ENCODE measurements at regions not wholly inside any gene's neighbourhood (a gene's known extent, or its start where the extent isn't known, plus 50 kb on each side); places are given as distances from the start of the nearest gene placed in this dataset.

GRCh38 chr21:28235169-28235895 is 757.3 kb downstream of the LTN1 start:
- no peak for DNase-seq (ENCODE audit: low read depth in 2 of 2)

GRCh38 chr21:28234326-28234725 is 758.4 kb downstream of the LTN1 start:
- no peak for DNase-seq (ENCODE audit: low read depth in 2 of 2)

DNA sequence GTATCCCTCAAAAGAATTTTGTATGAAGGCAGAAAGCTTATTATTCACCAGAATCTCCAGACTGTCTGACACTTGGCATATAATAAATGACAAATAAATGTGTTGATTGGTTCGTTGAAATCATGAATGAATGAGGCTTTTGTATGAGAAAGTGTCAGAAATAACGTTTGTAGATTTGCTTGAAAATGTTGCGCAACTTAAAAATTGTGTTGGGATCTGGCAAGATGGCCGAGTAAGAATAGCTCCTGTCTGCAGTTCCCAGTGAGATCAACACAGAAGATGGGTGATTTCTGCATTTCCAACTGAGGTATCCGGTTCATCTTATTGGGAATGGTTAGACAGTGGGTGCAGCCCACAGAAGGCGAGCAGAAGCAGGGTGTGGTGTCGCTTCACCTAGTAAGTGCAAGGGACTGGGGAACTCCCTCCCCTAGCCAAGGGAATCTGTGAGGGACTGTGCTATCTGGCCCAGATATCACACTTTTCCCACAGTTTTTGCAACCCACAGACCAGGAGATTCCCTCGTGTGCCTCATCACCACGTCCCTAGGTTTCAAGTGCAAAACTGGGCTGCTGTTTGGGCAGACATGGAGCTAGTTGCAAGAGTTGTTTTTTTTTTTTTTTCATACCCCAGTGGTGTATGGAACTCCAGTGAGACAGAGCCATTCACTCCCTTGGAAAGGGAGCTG is 759.0 kb downstream of the LTN1 start:
- DNase-seq (ENCODE audit: low read depth in 2 of 2), result no peak

DNA sequence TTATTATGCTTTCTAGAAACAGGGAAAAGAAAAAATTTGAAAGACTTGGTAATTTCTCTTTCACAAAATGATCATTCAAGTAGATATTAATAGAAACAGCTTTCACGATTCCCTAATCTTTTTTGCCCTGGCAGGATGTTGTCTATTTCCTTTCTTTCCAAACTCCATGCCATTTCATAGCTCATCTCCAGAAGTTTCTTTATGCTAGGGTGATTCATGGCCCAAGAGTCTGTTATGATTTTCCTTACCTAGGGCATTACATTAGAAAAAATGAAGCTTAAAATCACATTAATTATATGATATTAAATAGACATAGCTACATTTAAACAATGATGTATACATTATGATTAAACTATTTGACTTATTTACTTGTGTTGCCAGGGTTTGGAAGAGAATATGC is 762.1 kb downstream of the LTN1 start:
- DNase-seq (ENCODE audit: low read depth in 2 of 2), result no peak

DNA sequence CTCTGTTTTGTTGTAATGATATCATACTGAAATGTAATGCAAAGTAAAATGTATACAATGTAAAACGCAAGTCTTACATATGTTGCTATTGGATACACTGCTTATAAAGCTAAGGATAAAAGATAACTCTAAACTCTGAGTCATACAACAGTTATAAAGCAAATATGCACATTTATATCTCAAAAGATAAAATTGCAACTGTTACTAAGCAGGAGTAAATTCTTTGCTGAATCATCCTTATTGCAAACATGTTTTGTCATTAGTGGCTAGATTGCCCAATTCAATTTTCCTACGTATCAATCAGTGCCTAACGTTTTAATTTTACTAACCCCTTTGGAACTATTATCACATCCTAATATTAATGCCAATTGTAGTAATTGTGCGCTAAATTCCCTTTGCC is 762.9 kb downstream of the LTN1 start:
- no peak for DNase-seq (ENCODE audit: low read depth in 2 of 2)

DNA sequence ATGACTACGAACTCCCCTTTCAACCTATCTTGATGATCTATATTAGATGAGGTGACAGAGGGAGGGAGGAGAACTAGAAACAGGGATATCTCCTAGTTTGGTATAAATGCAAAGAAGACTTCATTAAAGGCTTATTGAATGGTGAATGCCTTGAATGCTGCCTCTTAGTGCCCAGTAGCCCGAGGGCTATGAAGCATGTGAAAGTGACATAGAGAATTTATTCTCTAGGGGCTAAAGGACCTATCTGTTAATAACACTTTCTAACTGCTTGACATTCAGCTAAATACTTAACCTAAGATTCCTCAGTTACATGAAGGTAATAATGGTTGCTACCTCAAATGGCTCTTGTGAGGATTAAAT is 764.1 kb downstream of the LTN1 start:
- no peak for DNase-seq (ENCODE audit: low read depth in 2 of 2)

DNA sequence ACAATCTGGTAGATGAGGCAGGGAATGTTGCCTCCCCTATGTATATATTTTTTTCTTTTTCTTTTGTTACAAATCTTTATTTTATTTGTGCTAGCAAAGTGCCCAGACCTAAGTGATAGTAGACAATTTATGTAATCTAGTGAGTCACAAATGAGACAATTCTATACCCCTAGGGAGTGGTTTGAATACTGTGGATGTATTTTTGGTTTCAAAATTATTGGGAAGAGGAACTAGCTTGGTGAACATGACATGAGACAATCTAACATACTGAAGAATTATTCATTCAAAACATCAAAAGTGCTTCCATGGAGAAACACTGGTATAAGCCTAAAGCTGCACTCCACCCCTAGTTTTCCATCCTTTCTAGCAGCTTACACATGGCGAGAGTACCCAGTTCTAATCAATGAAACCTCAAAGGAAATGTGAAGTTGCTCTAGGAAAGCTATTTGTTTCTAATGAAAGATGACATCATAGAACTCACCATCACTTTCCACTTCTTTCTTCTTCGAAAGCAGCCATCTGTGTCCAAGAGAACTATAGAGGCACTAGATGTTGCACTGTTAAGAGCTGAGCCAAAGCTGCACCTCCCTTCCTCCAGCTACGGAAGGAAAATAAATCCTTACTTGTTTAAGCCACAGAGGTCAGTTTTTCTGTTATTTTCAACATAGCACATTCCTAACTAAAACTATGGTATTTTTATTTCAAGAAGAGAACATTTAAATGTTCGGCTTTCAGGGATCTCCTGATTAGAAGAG is 764.6 kb downstream of the LTN1 start:
- no peak for DNase-seq (ENCODE audit: low read depth in 2 of 2)

GRCh38 chr21:28226563-28226962 is 766.1 kb downstream of the LTN1 start:
- DNase-seq (ENCODE audit: low read depth in 2 of 2), result no peak

GRCh38 chr21:28224191-28224726 is 768.4 kb downstream of the LTN1 start:
- no peak for DNase-seq (ENCODE audit: low read depth in 2 of 2)

DNA sequence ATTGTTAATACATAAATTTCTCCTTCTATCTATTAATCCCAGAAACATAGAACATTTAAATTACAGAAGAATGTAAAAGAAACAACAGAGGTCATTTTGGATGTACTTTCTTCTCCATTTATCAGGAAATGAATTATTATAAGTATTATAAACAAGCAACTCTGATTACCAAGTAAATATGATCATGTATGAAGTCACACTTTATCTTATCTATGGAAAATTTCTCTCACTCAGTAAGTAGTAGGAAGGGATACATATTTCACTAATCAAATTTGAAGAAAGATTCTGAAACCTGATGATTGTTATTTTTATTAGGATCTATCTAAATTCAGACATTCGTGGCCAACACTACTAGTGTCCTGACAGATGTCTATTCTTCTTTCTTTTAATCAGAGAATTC is 770.7 kb downstream of the LTN1 start:
- DNase-seq (ENCODE audit: low read depth in 2 of 2), result no peak

- DNase-seq (ENCODE audit: low read depth in 2 of 2), result no peak
These were observed 772.0 kb downstream of the LTN1 start for GRCh38 chr21:28220680-28221079.

DNA sequence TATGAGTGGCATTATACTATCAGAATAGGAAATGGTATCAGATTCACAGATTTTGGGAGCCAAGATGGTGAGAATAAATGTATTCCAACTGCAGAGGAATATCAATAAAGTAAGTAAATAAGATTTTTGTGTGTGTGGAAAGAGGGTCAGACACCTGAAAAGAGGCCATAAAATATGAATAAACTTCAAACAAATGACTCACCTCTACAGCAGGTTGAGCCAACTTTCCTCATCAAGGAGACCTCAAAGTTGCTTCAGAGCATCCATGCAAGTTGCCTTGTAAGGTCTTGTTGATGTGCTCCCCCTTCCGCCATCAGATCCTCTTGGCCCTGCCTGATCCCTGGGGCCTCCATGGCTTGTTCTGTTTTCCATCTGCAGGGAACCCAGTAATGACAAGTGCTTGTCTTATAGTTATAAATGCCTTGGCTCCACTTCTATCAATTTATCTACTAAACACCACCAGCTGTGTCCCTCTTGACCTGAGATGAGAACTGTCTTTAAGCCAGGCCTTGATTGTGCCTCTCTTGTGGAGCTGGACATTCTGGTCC is 775.6 kb downstream of the LTN1 start:
- no peak for DNase-seq (ENCODE audit: low read depth in 2 of 2)

- no peak for DNase-seq (ENCODE audit: low read depth in 2 of 2)
These were observed 777.3 kb downstream of the LTN1 start for GRCh38 chr21:28215214-28215954.

- no peak for DNase-seq (ENCODE audit: low read depth in 2 of 2)
These were observed 777.9 kb downstream of the LTN1 start for GRCh38 chr21:28214786-28215185.

- no peak for DNase-seq (ENCODE audit: low read depth in 2 of 2)
These were observed 779.4 kb downstream of the LTN1 start for GRCh38 chr21:28213261-28213660.

GRCh38 chr21:28212061-28212460 is 780.6 kb downstream of the LTN1 start:
- no peak for DNase-seq (ENCODE audit: low read depth in 2 of 2)

GRCh38 chr21:28207436-28208173 is 785.1 kb downstream of the LTN1 start:
- DNase-seq (ENCODE audit: low read depth in 2 of 2), result no peak

GRCh38 chr21:28200726-28201125 is 792.0 kb downstream of the LTN1 start:
- DNase-seq (ENCODE audit: low read depth in 2 of 2), result no peak

GRCh38 chr21:28196981-28197380 is 795.7 kb downstream of the LTN1 start:
- DNase-seq (ENCODE audit: low read depth in 2 of 2), result no peak

DNA sequence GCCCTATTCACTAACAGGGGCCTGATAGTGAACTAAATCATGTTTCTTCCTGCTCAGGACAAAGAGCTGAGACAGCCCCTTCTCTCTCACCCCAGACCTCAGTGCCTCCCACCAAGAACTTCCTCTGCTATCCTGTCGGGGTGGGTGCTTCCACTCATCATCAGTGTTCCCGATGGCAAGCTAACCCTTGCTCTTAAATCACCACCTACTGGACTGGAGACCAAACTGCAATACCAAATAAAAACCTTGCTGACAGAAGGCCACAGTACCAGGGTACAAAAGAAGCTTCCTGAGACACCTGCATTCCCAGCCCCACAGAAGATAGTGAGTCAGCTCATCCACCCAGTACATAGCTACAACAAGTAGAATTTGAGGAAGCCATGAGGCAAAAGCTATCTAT is 799.5 kb downstream of the LTN1 start:
- DNase-seq (ENCODE audit: low read depth in 2 of 2), result no peak

GRCh38 chr21:28186604-28187003 is 806.1 kb downstream of the LTN1 start:
- DNase-seq (ENCODE audit: low read depth in 2 of 2), result no peak

All from stimulated activated CD4-positive, alpha-beta T cell treated with anti-CD3 and anti-CD28 coated beads, Interleukin-1b, Interleukin-23, amount 100 ng/mL, for 1 hour (primary cell).